ENCODE measurements at regions not wholly inside any gene's neighbourhood (a gene's known extent, or its start where the extent isn't known, plus 50 kb on each side); places are given as distances from the start of the nearest gene placed in this dataset.
A peak's percentile ranks its signal among the peaks of the same experiment; 100 is the strongest.

GRCh38 chr5:58074222-58074621, 385.7 kb downstream of the PLK2 start:
- H3K27me3 Mint-ChIP-seq (ENCODE audit: low read depth, unreplicated experiment), result no peaks in the 10 kb centered on the region
- no peak overlapping the region for H3K4me3 Mint-ChIP-seq (ENCODE audit: unreplicated experiment)
- no peaks in the 10 kb centered on the region for H3K79me2 ChIP-seq (ENCODE audit: insufficient read depth, low read length)
- H3K4me1 Mint-ChIP-seq (ENCODE audit: low read depth, unreplicated experiment), result no peaks in the 10 kb centered on the region
- no peak for FAIRE-seq
- TF ChIP-seq EZH2 (IDR thresholded peaks at IDR 0.05; ENCODE audit: insufficient read depth, low read length), result no peak
- TF ChIP-seq CTCF (IDR thresholded peaks at IDR 0.05; ENCODE audit: insufficient read depth, low read depth, low read length), result no peak
- H3K9me3 ChIP-seq (ENCODE audit: insufficient read depth, low read depth, low read length), result no peaks in the 10 kb centered on the region
- H4K20me1 ChIP-seq (ENCODE audit: insufficient read depth, low read length), result no peaks in the 10 kb centered on the region
- H3K27me3 ChIP-seq (ENCODE audit: insufficient read depth, low read length), result no peaks in the 10 kb centered on the region
- no peak overlapping the region for H3K27ac ChIP-seq (ENCODE audit: low read depth, low read length)
- H3K36me3 ChIP-seq (ENCODE audit: insufficient read depth, low read length), result no peaks in the 10 kb centered on the region
- H3K4me1 ChIP-seq (ENCODE audit: insufficient read depth, low read length), result peaks cover 3% of the 10 kb centered on the region
- no peak overlapping the region for H3K27ac Mint-ChIP-seq (ENCODE audit: unreplicated experiment)
- H3K4me2 ChIP-seq (ENCODE audit: low read length), result no peak overlapping the region
- no peak overlapping the region for H2AFZ ChIP-seq (ENCODE audit: low read depth, low read length)
- no peak overlapping the region for H3K9ac ChIP-seq (ENCODE audit: low read length)
- H3K36me3 Mint-ChIP-seq (ENCODE audit: low read depth, unreplicated experiment), result no peaks in the 10 kb centered on the region
- H3K4me3 ChIP-seq (ENCODE audit: insufficient read depth, low read depth, low read length), result no peak overlapping the region
- no peaks in the 10 kb centered on the region for H3K9me3 Mint-ChIP-seq (ENCODE audit: unreplicated experiment)
- no peak for DNase-seq (ENCODE audit: low read depth)

- DNase-seq (ENCODE audit: low read depth), result no peak
- no peak for FAIRE-seq
- Mint-ChIP-seq H3K4me3 (ENCODE audit: unreplicated experiment) (no peak overlapping the region), H3K27me3 (ENCODE audit: low read depth, unreplicated experiment) (no peaks in the 10 kb centered on the region), H3K27ac (ENCODE audit: unreplicated experiment) (no peak overlapping the region), H3K4me1 (ENCODE audit: low read depth, unreplicated experiment) (no peaks in the 10 kb centered on the region), H3K9me3 (ENCODE audit: unreplicated experiment) (no peaks in the 10 kb centered on the region), H3K36me3 (ENCODE audit: low read depth, unreplicated experiment) (no peaks in the 10 kb centered on the region)
- peaks cover 3% of the 10 kb centered on the region for H3K4me1 ChIP-seq (ENCODE audit: insufficient read depth, low read length)
- TF ChIP-seq EZH2 (IDR thresholded peaks at IDR 0.05; ENCODE audit: insufficient read depth, low read length) (no peak), CTCF (IDR thresholded peaks at IDR 0.05; ENCODE audit: insufficient read depth, low read depth, low read length) (no peak)
- no peak overlapping the region for H3K4me3 ChIP-seq (ENCODE audit: insufficient read depth, low read depth, low read length)
- H3K9me3 ChIP-seq (ENCODE audit: insufficient read depth, low read depth, low read length), result no peaks in the 10 kb centered on the region
- H3K9ac ChIP-seq (ENCODE audit: low read length), result no peak overlapping the region
- no peaks in the 10 kb centered on the region for H3K79me2 ChIP-seq (ENCODE audit: insufficient read depth, low read length)
- H2AFZ ChIP-seq (ENCODE audit: low read depth, low read length), result no peak overlapping the region
- no peaks in the 10 kb centered on the region for H3K27me3 ChIP-seq (ENCODE audit: insufficient read depth, low read length)
- H3K27ac ChIP-seq (ENCODE audit: low read depth, low read length), result no peak overlapping the region
- H4K20me1 ChIP-seq (ENCODE audit: insufficient read depth, low read length), result no peaks in the 10 kb centered on the region
- no peak overlapping the region for H3K4me2 ChIP-seq (ENCODE audit: low read length)
- no peaks in the 10 kb centered on the region for H3K36me3 ChIP-seq (ENCODE audit: insufficient read depth, low read length)
Observed at GRCh38 chr5:58073243-58073642, 386.6 kb downstream of the PLK2 start.

GRCh38 chr5:58072300-58072965, 387.5 kb downstream of the PLK2 start:
- H3K4me3 Mint-ChIP-seq (ENCODE audit: unreplicated experiment), result no peak overlapping the region
- peak overlapping the region; percentile 73 for H3K4me2 ChIP-seq (ENCODE audit: low read length)
- peak; percentile 32 for FAIRE-seq

More at GRCh38 chr5:58072300-58072965, 387.5 kb downstream of the PLK2 start:
- Mint-ChIP-seq H3K36me3 (ENCODE audit: low read depth, unreplicated experiment) (no peaks in the 10 kb centered on the region), H3K9me3 (ENCODE audit: unreplicated experiment) (no peaks in the 10 kb centered on the region), H3K4me1 (ENCODE audit: low read depth, unreplicated experiment) (no peaks in the 10 kb centered on the region), H3K27ac (ENCODE audit: unreplicated experiment) (no peak overlapping the region), H3K27me3 (ENCODE audit: low read depth, unreplicated experiment) (no peaks in the 10 kb centered on the region)
- no peak for TF ChIP-seq CTCF (IDR thresholded peaks at IDR 0.05; ENCODE audit: insufficient read depth, low read depth, low read length)
- no peak for TF ChIP-seq EZH2 (IDR thresholded peaks at IDR 0.05; ENCODE audit: insufficient read depth, low read length)
- Histone ChIP-seq H2AFZ (ENCODE audit: low read depth, low read length) (peak overlapping the region; percentile 38), H3K4me1 (ENCODE audit: insufficient read depth, low read length) (peaks cover 3% of the 10 kb centered on the region), H3K27ac (ENCODE audit: low read depth, low read length) (no peak overlapping the region), H4K20me1 (ENCODE audit: insufficient read depth, low read length) (no peaks in the 10 kb centered on the region), H3K9ac (ENCODE audit: low read length) (peak overlapping the region; percentile 9), H3K79me2 (ENCODE audit: insufficient read depth, low read length) (no peaks in the 10 kb centered on the region), H3K36me3 (ENCODE audit: insufficient read depth, low read length) (no peaks in the 10 kb centered on the region), H3K27me3 (ENCODE audit: insufficient read depth, low read length) (no peaks in the 10 kb centered on the region), H3K4me3 (ENCODE audit: insufficient read depth, low read depth, low read length) (no peak overlapping the region), H3K9me3 (ENCODE audit: insufficient read depth, low read depth, low read length) (no peaks in the 10 kb centered on the region)
- DNase-seq (ENCODE audit: low read depth), result no peak
